Suppressor macrophage (primary cell): ENCODE measurements at regions not wholly inside any gene's neighbourhood (a gene's known extent, or its start where the extent isn't known, plus 50 kb on each side); places are given as distances from the start of the nearest gene placed in this dataset.
A peak's percentile ranks its signal among the peaks of the same experiment; 100 is the strongest.
"Not testable (repeated sequence)": the region's sequence is repeated elsewhere in the genome, so short reads cannot be mapped to it uniquely, and the experiment has no call there.

Source experiments
- DNase-seq, 4 experiments: peaks; one replicate each; pipeline ENCODE4 v3.0.0-alpha.2; 2020 to 2022

DNA sequence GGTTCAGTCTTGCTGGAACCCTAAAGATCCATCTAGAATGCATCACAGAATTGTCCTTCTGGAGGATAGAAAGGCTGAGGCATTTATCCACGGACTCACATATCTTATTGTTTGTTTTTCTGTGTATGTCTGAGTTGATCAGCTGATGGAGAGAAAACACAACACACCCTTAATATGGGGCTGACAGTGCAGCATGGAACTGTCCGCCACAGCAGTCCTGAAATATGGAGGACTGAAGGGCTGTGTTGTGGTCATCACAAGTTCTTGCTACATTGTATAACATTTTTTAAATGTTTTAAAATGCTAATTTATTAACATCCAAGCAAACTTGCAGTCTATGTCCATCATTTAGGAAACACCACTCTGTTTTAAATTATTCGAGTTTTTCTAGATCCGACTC, 448.9 kb upstream of the ERCC4 start:
- DNase-seq: no peak

- no peak for DNase-seq
Measured at GRCh38 chr16:13478991-13479390, 441.0 kb upstream of the ERCC4 start.

DNA sequence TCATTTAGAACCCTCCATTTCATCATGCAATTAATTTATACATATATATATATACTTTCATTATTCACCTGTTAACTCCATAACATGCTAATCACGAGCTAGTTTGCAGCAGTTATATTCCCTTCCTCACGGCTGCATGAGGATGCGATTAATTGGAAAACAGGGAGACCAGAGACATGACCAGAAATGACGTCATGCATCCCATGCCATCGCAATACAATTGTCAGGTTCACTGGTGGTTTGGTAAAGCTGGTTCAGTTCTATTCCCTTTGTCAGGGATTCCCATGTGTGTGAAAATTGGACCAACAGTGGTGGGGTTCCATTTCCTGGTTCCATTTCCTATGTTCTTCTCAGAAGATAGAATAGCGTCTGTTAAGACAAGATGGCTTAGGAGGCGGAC, 440.4 kb upstream of the ERCC4 start:
- no peak for DNase-seq

DNA sequence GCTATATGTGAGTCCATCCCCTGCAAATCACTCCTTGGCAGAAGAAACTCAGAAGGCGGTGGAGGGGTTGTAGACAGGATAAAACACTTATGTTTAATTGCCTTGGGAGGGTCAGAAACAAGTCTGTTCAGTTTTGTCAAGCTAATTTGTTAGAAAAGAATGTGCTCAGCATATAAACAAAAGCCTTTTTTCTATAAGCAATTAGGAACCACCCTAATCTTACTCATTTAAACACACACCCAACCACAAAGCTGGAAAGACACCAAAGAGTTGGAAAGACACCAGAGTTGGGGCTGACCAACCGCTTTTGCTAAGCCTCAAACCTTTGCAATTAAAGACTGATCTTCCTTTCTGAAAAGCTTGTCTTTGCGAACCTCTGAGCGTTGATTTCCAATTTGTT, 439.2 kb upstream of the ERCC4 start:
- DNase-seq: no peak

DNA sequence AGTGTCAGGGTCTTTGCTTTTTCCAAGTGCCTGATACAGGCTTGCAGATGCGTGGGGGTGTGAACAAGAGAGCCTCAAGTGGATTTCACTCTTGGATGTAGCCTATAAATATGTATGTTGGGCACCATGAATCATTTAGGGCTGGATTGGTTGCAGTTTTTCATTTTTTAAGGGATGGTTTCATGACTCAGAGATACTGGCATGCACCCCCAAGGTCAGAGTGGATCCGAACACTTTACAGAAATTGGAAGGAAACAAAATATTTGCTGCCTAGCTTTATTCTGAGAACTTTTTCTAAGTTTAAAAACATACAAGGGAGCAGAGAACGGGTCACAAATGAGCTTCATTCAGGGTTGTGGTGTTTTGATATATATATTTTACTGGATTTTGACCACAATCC, 436.8 kb upstream of the ERCC4 start:
- no peak for DNase-seq

GRCh38 chr16:13489416-13489815, 430.5 kb upstream of the ERCC4 start:
- DNase-seq: not testable (repeated sequence)

DNA sequence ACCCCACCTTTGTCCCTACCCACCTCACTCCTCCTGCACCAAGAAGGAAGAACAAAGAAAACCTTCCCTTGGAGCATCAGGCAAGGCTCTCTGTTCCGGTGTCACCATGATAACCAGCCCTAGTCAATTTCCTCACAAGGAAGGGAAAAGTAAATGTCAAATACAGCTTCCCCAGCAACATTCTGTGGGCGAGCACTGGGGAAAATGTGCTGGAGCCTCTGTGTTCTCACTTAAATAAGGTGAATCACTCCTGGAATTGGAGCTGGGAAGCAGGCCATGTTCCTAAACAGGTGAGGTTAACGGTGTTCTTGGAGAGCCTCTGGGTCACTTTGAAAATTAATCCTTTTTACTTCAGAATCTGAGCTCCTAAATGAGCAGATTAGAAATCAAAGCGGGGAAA, 427.9 kb upstream of the ERCC4 start:
- DNase-seq: no peak

DNA sequence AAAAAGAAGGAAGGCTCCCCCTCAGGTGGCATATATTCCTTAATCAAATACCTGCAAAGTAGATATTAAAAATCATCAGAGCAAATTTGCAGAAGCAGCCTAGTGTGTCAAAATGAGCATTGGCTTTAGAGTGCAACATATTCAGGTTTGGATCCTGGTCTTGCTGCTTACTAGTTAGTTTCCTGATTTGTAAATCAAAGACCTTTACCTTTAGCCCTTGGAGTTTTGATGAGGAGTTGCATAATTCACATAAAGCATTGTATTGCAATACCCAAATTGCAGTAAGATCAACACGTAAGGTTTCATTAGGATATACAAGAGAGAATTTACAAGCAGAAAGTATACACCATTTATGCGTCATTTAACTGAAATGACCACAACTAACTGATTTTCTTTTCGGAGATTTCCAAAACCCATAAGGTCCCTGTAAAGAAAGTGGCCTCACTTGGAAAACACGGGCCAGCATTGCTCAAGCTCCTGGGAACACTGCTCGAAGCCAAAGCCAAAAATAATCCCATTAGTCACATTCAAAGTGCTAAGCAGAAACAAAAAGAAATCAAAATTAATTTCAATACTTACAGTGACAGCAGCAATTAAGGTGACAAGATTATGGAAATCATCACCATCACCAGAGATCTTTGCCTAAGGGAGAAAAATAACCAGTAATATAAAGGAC, 415.9 kb upstream of the ERCC4 start:
- DNase-seq: no peak

DNA sequence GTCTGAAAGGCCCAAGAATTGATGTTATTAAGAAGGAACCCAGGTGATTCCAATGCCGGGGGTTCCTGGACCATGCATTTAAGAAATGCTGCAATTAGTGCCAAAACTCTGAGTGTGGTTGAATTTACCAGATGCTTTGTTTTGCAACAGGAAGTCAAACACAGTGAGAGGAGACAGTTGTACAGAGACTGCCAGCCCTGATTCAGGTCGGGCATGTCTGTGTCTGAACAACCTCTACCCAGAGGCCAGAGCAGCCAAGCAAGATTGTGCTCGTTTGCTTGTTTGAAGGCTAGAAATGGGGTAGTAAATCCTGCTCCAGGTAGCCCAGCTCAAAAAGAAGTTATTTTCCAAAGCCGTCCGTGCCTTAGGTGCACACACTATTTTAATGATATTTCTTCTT, 412.4 kb upstream of the ERCC4 start:
- no peak for DNase-seq

DNA sequence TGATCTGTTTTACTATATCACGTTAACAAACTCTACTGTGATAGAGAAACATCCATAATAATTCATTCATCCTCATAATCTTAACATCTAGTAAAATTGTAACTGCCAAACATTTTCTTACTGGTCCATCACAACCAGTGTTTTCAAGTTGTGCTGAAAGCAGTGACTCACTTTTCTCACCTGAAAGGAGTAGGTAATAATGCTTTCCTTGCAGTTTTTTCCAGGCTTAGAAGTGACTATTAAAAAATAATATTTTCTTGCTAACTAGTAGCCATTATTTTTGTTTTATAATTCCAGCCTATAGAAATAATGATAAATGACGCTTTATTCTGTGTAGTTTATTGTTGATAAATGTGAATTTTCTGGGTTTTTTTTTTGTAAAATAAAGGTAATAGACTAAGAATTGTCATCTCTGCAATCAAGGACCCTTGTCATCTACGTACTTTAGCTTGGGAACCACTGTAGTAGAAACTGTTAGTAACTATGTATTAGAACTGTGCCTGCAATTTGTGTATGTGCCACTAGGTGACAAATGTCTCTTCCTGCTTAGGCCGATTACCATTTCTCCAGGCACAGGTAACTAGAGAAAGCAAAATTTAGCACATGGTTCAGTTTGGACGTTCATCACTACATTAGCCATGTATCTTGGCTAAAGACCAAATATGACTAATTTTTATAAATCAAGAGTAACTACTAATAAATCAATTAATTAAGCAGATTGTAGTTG, 409.4 kb upstream of the ERCC4 start:
- DNase-seq: peak in 1 of 4 experiments; percentile 5

DNA sequence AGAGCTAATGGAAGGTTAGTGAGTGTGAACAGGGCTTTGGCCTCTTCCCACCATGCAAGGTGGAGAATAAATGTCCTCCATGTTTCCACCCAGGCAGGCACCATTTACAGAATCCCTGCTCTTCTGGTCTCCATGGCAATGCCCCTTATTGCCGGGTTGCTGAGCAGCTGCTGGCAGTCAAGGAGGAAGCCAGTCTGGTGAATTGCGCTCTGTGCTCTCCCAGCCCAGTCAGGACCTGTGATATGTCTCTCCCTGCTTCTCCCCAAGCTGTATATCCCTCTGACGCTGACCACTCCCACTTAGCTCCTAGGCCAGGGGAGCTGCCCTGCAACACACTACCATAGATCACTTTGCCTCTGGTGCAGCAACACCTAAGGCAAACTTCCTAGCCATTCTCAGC, 402.1 kb upstream of the ERCC4 start:
- DNase-seq: no peak

GRCh38 chr16:13519871-13520270, 400.1 kb upstream of the ERCC4 start:
- DNase-seq: no peak

DNA sequence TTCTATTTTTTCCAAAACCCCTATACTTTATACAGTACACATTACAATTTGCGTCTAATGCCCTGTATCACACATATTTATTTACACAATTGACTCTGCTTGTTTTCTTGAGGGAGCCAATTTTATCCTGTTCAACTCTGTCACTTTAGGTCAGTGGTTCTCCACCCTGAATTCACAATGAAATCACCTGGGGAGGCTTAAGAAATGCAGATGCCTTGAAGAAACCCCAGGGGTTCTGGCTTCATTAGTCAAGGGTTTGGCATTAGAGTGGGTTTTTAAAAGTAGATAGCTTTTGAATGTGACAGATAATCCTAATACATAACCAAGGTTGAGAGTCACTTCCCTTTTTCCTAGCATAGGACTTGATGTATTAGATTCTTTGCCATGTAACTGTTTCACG, 398.6 kb upstream of the ERCC4 start:
- no peak for DNase-seq

GRCh38 chr16:13527332-13527731, 392.6 kb upstream of the ERCC4 start:
- no peak for DNase-seq

DNA sequence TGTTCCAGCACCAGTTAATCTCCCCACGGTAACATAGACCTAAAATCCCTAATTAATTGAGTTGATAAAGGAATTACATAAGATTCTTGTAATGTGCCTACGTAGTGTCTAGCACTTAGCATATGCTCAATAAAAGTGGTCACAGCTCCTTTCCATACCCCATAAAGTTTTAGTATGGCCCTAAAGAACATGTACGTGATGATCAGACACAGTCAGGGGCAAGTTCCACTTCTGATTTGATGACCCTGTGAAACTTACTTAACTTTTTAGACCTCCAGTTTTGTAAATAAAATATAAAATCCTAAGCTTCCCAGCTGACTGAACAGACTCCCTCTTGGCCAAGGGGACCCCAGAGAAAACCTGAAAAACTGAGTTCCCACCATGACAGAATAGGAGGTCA, 391.3 kb upstream of the ERCC4 start:
- no peak for DNase-seq

GRCh38 chr16:13529193-13529982, 390.6 kb upstream of the ERCC4 start:
- peak in 1 of 4 experiments; percentile 2 for DNase-seq

GRCh38 chr16:13540771-13541170, 379.2 kb upstream of the ERCC4 start:
- no peak for DNase-seq

GRCh38 chr16:13542284-13542683, 377.7 kb upstream of the ERCC4 start:
- no peak for DNase-seq

DNA sequence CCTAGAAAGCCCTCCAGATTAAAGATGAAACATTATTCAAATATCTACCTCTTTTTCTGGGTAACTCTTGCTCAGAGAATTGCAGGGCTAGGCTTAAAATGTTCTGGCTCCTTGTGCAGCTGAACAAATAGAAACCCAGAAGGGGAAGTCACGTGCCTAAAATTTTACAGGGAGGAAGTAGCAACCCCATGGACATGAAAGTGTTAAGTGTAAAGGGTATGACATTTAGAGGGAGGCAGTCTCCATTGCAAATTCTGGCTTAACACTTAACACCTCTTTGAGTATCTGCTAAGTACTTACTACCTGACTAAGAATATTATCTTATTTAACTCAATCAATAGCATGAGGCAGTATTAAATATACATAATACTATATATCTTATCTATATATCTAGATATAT, 376.1 kb upstream of the ERCC4 start:
- no peak for DNase-seq

GRCh38 chr16:13545271-13545670, 374.7 kb upstream of the ERCC4 start:
- no peak for DNase-seq

DNA sequence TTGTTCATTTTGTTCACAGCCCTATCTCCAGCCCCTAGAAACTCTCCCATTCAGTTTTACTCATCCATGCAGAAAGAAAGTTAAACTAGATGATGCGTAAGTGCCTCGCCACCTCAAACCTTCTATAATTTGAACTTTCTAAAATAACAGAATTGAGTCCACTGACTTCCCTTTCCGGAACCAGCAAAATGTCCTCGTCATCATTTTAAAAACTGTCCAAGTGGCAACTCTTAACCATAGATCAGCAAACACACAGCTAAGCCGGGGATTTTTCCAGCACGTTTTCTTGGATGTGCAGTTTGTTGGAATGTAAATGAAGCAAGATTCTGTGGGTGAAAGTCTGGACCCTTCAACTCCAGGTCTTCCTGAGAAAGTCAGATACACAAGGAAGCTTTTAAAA, 369.7 kb upstream of the ERCC4 start:
- no peak for DNase-seq

DNA sequence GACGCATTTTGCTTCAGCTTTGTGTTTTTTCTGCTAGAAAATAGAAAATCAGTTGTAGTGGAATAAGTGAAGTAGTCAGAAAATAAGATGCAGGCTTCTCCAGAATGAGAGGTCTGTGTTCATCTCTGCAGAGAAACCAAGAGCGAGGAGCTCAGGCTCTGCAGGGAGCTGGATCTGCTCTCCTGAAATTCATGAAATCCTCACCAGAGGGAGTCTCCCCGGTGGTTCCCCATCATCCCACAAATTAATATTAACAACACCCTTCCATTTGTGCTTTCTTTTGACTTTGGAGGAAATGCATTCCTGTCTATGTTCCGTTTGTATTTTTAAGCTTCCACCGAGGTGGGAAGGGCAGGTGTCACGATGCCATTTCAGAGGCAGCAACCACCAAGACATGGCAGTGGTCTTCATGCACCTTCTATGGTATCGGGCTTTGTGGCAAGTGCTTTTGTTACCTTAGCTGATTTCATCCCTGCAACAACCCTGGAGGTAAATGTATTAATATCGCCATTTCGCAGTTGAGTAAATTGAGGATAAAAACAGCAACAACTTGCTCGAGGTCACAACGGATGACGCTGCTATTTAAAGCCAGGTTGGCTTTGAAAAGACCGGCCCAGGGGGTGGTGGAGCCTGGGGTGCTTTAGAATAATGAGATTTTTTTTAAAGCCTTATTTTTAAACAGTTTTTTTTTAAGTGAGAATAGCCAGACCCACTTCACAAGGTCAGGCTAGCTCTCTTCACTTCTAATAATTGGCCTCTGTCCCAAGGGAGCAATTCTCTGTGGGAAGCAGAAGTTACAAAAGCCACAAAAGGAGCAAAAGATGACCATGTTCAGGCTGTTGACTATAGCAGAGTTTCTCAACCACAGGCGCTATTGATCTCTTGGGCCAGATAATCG, 367.6 kb upstream of the ERCC4 start:
- no peak for DNase-seq

DNA sequence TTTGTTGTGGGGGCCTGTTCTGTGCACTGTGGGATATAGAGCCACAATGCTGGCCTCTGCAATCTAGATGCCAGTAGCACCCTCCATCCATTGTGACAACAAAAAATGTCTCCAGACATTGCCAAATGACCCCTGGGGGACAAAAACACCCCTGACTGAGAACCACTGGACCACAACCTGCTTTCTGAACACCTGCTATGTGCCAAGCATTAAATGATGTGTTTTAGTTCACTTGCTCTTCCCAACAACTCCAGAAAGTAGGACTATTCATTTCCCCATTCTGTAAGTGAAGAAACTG, 367.0 kb upstream of the ERCC4 start:
- no peak for DNase-seq
